OCI-LY7 (cell line): ENCODE measurements at regions not wholly inside any gene's neighbourhood (a gene's known extent, or its start where the extent isn't known, plus 50 kb on each side); places are given as distances from the start of the nearest gene placed in this dataset.

Experiments
- CTCF ChIP-seq: fragments of 200-600 bp; sonication (generic); conservative IDR thresholded peaks from 2 replicates; pipeline ENCODE4 v1.5.1; 2014; ENCODE audit warnings: mild to moderate bottlenecking, antibody characterized with exemption, low read length, moderate library complexity, mixed read lengths
- EZH2phosphoT487 ChIP-seq: fragments of 200-600 bp; sonication (generic); IDR thresholded peaks from 2 replicates; pipeline ENCODE4 v1.6.1; 2018; ENCODE audit warnings: low read depth, borderline replicate concordance, mild to moderate bottlenecking, mixed run types, antibody characterized with exemption, low read length, moderate library complexity, mixed read lengths

- no peak for TF ChIP-seq EZH2phosphoT487
- no peak for TF ChIP-seq CTCF
Observed at GRCh38 chr7:106371629-106372028, 86.8 kb upstream of the NAMPT start.
